ENCODE measurements at regions not wholly inside any gene's neighbourhood (a gene's known extent, or its start where the extent isn't known, plus 50 kb on each side); places are given as distances from the start of the nearest gene placed in this dataset.

DNA sequence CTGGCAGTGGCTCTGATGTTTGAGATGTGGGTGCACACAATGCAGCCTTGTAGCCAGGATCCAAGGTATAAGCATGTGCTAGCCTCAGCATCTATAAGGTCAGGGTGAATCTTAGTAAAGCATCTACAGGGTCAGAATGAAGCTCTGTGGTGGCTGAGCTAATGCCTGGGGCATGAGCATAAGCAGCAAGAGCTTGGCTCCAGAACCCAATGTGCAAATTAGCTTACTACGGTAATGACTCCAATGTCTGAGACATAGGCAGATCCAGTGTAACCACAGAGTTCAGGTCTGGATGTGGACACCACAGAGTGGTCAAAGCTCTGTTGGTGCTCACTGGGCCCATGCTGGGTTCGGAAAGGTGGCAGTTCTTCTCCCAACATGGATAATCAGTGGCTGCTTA lies 304.5 kb upstream of the NECTIN3 start:
- no peak for DNase-seq (ENCODE audit: low read depth in 4 of 4, low spot score in 2 of 4)

GRCh38 chr3:110767838-110768237 lies 303.8 kb upstream of the NECTIN3 start:
- DNase-seq (ENCODE audit: low read depth in 4 of 4, low spot score in 2 of 4): no peak

- DNase-seq (ENCODE audit: low read depth in 4 of 4, low spot score in 2 of 4): no peak
Observed at GRCh38 chr3:110773413-110773954, 298.1 kb upstream of the NECTIN3 start.

- no peak for DNase-seq (ENCODE audit: low read depth in 4 of 4, low spot score in 2 of 4)
Observed at GRCh38 chr3:110774496-110775265, 296.9 kb upstream of the NECTIN3 start.

- no peak for DNase-seq (ENCODE audit: low read depth in 4 of 4, low spot score in 2 of 4)
Observed at GRCh38 chr3:110779581-110779980, 292.0 kb upstream of the NECTIN3 start.

GRCh38 chr3:110783541-110783940 lies 288.1 kb upstream of the NECTIN3 start:
- no peak for DNase-seq (ENCODE audit: low read depth in 4 of 4, low spot score in 2 of 4)

GRCh38 chr3:110788794-110789193 lies 282.8 kb upstream of the NECTIN3 start:
- DNase-seq (ENCODE audit: low read depth in 4 of 4, low spot score in 2 of 4): no peak

DNA sequence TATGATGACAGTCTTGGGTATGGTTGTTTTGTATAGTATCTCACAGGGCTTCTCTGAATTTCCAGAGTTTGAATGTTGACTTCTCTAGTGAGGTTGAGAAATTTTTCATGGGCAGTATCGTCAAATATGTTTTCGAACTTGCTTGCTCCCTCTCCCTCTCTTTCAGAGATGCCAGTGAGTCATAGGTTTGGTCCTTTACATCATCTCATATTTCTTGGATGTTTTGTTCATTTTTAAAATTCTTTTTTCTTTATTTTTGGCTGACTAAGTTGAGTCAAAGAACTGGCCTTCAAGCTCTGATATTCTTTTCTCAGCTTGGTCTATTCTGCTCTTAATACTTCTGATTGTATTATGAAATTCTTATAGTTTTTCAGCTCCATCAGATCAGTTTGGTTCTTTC lies 282.3 kb upstream of the NECTIN3 start:
- DNase-seq (ENCODE audit: low read depth in 4 of 4, low spot score in 2 of 4): no peak

DNA sequence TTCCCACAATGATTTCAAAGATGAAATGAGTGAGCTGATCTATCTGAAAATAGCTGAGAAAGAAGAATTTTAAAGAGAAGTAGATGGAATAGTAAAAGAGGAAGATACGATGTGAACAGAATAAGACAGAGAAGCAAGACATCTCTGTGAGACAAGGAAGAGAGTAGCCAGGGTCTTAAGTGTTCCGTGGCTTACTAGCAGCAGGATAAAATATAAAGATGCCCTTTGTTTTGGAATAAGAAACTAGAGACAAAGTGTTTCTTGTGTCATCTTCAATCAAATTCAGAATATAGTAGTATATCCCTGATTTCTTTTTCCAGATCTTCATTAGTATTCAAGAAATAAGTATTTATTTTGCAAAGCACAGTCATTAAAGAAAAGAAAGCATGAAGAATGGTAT lies 281.0 kb upstream of the NECTIN3 start:
- no peak for DNase-seq (ENCODE audit: low read depth in 4 of 4, low spot score in 2 of 4)

DNA sequence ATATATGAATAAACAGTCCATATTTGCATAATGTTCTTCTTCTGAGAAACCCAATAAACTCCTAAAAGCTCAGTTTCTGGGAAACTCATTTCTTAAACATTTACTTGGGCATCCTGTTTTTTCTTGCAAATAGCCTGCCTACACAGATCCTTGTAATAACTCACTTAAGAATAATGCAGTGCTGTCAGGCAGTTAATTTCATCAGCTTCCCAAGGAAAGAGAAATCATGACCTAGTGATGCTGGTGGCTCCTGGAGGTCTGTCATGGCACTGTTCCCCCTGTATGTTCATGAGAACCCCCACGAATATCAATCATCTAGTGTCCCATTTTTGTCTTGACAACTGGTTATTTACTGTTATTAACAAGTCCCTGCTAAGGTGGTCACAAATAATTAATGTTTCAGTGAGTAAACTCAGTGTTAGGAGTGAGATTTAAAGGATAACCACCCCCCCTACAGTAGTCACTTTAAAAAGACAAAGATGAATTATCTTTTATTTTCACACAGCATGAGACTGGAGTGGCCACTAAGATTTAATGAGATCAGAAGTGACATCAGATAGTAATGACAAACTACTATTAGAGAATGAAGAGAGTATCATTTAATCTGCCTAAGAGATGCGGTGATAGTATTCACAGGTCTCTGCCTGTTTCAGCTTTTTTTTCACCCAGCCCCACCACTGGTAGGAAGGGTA lies 279.5 kb upstream of the NECTIN3 start:
- no peak for DNase-seq (ENCODE audit: low read depth in 4 of 4, low spot score in 2 of 4)

DNA sequence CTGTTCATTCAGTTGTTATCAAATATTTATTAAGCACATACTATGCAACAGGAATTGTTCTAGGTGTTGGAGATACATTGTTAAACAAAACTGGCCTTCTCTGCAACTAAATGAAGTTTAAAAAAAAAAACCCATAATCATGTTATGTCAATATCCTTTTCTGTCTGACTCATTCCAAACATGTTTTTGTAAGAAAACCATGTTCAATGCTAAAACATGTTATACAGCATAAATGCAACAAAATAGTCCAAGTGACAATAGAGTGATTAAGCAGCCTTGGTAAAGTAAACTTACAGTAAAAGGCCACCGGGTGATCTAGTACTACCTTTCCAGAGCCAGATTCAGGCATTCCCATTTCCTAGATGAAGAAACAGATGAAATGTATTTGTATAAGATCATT lies 278.0 kb upstream of the NECTIN3 start:
- no peak for DNase-seq (ENCODE audit: low read depth in 4 of 4, low spot score in 2 of 4)

DNA sequence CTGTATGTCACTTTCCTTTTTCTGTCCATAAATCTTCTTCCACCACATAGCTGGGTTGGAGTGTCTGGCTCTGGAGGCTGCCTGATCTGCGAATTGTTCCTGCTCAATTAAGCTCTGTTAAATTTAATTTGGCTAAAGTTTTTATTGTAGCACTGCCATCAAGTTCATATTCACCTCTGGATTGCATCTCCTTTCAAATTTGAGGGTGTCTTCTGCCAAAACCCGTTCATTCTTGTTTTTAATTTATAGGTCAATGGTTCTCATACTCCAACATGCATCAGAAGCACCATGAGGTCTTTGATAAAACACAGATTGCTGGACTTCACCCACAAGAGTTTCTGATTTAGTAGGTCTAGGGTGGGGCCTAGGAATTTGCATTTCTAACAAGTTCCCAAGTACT lies 276.5 kb upstream of the NECTIN3 start:
- no peak for DNase-seq (ENCODE audit: low read depth in 4 of 4, low spot score in 2 of 4)

- no peak for DNase-seq (ENCODE audit: low read depth in 4 of 4, low spot score in 2 of 4)
Observed at GRCh38 chr3:110799271-110799670, 272.3 kb upstream of the NECTIN3 start.

DNA sequence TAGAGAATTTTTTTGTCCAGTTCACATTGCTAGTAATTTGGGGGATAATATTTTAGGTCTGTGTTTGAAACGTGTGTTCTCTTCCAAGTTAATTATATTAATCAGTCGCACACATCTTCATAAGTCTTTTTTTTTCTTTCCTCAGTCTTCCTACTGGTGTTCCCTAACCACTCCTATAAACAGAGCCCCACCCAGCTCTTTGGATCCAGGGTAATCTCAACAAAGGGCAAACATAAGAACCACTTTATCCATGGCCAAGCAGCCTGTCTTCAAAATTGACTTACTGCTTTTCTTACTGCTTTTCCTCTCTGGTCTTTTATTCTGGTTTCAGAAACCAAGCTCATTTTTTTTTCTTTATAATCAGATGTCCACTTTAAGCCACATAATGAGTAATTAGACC lies 266.8 kb upstream of the NECTIN3 start:
- DNase-seq (ENCODE audit: low read depth in 4 of 4, low spot score in 2 of 4): no peak

DNA sequence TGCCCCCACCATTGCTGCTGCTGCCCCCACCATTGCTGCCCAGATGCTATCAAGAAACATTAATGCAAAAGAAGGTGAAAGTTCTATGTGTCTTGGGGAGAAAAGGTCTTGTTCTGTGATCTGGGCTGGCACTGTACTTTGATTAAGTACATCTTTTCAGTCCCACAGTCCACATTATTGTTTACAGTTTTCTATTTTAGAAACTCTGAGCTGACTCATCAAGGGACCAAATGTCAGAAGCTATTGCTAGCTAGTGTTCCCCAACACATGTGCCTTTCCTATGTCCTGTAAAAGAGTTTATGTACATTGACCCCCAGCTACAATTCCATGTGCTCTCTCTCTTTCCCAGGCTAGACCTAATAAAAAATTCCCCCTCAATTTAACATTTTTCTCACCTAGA lies 264.7 kb upstream of the NECTIN3 start:
- DNase-seq (ENCODE audit: low read depth in 4 of 4, low spot score in 2 of 4): no peak

DNA sequence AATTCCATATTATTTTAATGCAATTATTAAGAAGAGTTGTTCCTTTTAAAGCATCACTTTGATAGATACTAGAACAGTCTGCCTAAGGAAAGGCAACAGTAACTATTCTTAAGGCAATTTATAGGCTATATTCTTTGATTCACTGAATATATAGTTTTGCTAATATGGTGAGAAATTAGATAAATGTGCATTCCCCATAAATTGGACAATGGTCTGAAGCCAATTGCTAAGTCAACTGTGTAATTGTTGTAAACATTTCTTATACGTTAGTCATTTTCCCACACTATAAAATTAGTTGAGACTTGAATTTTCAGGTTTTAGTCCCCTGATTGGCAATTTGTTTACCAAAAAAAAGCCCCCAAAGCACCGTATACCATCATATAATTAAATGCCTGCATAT lies 263.0 kb upstream of the NECTIN3 start:
- no peak for DNase-seq (ENCODE audit: low read depth in 4 of 4, low spot score in 2 of 4)

- DNase-seq (ENCODE audit: low read depth in 4 of 4, low spot score in 2 of 4): no peak
Observed at GRCh38 chr3:110810356-110810755, 261.3 kb upstream of the NECTIN3 start.

GRCh38 chr3:110811050-110811449 lies 260.6 kb upstream of the NECTIN3 start:
- peak in 1 of 4 donors; percentile 15 for DNase-seq (ENCODE audit: low read depth in 4 of 4, low spot score in 2 of 4)

GRCh38 chr3:110813541-110813940 lies 258.1 kb upstream of the NECTIN3 start:
- no peak for DNase-seq (ENCODE audit: low read depth in 4 of 4, low spot score in 2 of 4)

- DNase-seq (ENCODE audit: low read depth in 4 of 4, low spot score in 2 of 4): no peak
Observed at GRCh38 chr3:110814170-110815007, 257.2 kb upstream of the NECTIN3 start.

- no peak for DNase-seq (ENCODE audit: low read depth in 4 of 4, low spot score in 2 of 4)
Observed at GRCh38 chr3:110815008-110815583, 256.5 kb upstream of the NECTIN3 start.

Data from left renal cortex interstitium (tissue), 4 donors.